ENCODE measurements at regions not wholly inside any gene's neighbourhood (a gene's known extent, or its start where the extent isn't known, plus 50 kb on each side); places are given as distances from the start of the nearest gene placed in this dataset.
"Not testable (repeated sequence)": the region's sequence is repeated elsewhere in the genome, so short reads cannot be mapped to it uniquely, and the experiment has no call there.

GRCh38 chrX:148269513-148269912, 230.9 kb upstream of the AFF2 start:
- DNase-seq: no peak

GRCh38 chrX:148270499-148270898, 229.9 kb upstream of the AFF2 start:
- DNase-seq: no peak

- no peak for DNase-seq
Observed at GRCh38 chrX:148271263-148271662, 229.2 kb upstream of the AFF2 start.

- DNase-seq: no peak
Observed at GRCh38 chrX:148281920-148282319, 218.5 kb upstream of the AFF2 start.

GRCh38 chrX:148282504-148282903, 217.9 kb upstream of the AFF2 start:
- no peak for DNase-seq

- DNase-seq: no peak
Observed at GRCh38 chrX:148284056-148284455, 216.4 kb upstream of the AFF2 start.

- no peak for DNase-seq
Observed at GRCh38 chrX:148284821-148285220, 215.6 kb upstream of the AFF2 start.

- DNase-seq: no peak
Observed at GRCh38 chrX:148288451-148288850, 212.0 kb upstream of the AFF2 start.

GRCh38 chrX:148290041-148290440, 210.4 kb upstream of the AFF2 start:
- DNase-seq: no peak

GRCh38 chrX:148290931-148291330, 209.5 kb upstream of the AFF2 start:
- no peak for DNase-seq

- no peak for DNase-seq
Observed at GRCh38 chrX:148298737-148299136, 201.7 kb upstream of the AFF2 start.

GRCh38 chrX:148305214-148305613, 195.2 kb upstream of the AFF2 start:
- DNase-seq: not testable (repeated sequence)

- DNase-seq: no peak
Observed at GRCh38 chrX:148309413-148309812, 191.0 kb upstream of the AFF2 start.

GRCh38 chrX:148310426-148311165, 189.8 kb upstream of the AFF2 start:
- DNase-seq: peak; percentile 32

- DNase-seq: no peak
Observed at GRCh38 chrX:148311544-148311943, 188.9 kb upstream of the AFF2 start.

- no peak for DNase-seq
Observed at GRCh38 chrX:148314876-148315275, 185.5 kb upstream of the AFF2 start.

GRCh38 chrX:148316446-148316845, 184.0 kb upstream of the AFF2 start:
- no peak for DNase-seq

- DNase-seq: no peak
Observed at GRCh38 chrX:148322906-148323305, 177.5 kb upstream of the AFF2 start.

- DNase-seq: no peak
Observed at GRCh38 chrX:148333989-148334388, 166.4 kb upstream of the AFF2 start.

GRCh38 chrX:148337873-148338272, 162.5 kb upstream of the AFF2 start:
- no peak for DNase-seq

- DNase-seq: no peak
Observed at GRCh38 chrX:148354916-148355315, 145.5 kb upstream of the AFF2 start.

GRCh38 chrX:148361641-148362040, 138.8 kb upstream of the AFF2 start:
- no peak for DNase-seq

- no peak for DNase-seq
Observed at GRCh38 chrX:148363471-148364235, 136.8 kb upstream of the AFF2 start.

- DNase-seq: no peak
Observed at GRCh38 chrX:148365233-148365632, 135.2 kb upstream of the AFF2 start.
